H1 (cell line): ENCODE measurements at regions not wholly inside any gene's neighbourhood (a gene's known extent, or its start where the extent isn't known, plus 50 kb on each side); places are given as distances from the start of the nearest gene placed in this dataset.
A peak's percentile ranks its signal among the peaks of the same experiment; 100 is the strongest.

Experiments used
- CTCF ChIA-PET: fragments of 300-600 bp; sonication (Branson Sonifier 250); formaldehyde crosslinking; loops from one replicate; lab custom pipeline; 2021; ENCODE audit not compliant: partially characterized antibody; lab: Charles Lee
- POLR2A ChIA-PET: fragments of 300-600 bp; sonication (Branson Sonifier 250); formaldehyde crosslinking; loops from one replicate; lab custom pipeline; 2021; ENCODE audit warnings: inconsistent platforms; ENCODE audit not compliant: partially characterized antibody; lab: Charles Lee
- DNase-seq, 2 experiments: peaks; one replicate each; pipeline versions ENCODE4 v3.0.0 to v3.0.0-alpha.2; 2010 to 2022; ENCODE audit warnings: low spot score in 2 of 2, low read depth in 1 of 2, mixed read lengths in 1 of 2
- FAIRE-seq: peaks from 2 replicates; lab custom pipeline; 2011; peaks lifted over from hg19 to GRCh38; lab: Jason Lieb, UNC
- H2AFZ ChIP-seq: 2 replicates; pipeline ENCODE4 v1.8.1; 2012; ENCODE audit warnings: low read length, inconsistent platforms
- H2AK5ac ChIP-seq: 2 replicates; pipeline ENCODE4 v1.6.1; 2013; ENCODE audit warnings: low read depth, low read length
- H2BK120ac ChIP-seq: replicated peaks from 2 replicates; pipeline ENCODE3; 2013; ENCODE audit warnings: low read depth, low read length, inconsistent platforms
- H2BK12ac ChIP-seq: 2 replicates; pipeline ENCODE4 v1.6.1; 2013; ENCODE audit warnings: low read depth, low read length
- H2BK15ac ChIP-seq: 2 replicates; pipeline ENCODE4 v1.6.1; 2013; ENCODE audit warnings: low read length
- H2BK20ac ChIP-seq: 2 replicates; pipeline ENCODE4 v1.6.1; 2013; ENCODE audit warnings: low read length
- H2BK5ac ChIP-seq: 2 replicates; pipeline ENCODE4 v1.6.1; 2013; ENCODE audit warnings: low read depth, low read length
- H3K14ac ChIP-seq: 2 replicates; pipeline ENCODE4 v1.6.1; 2013; ENCODE audit warnings: inconsistent platforms; ENCODE audit not compliant: insufficient read length
- H3K18ac ChIP-seq: 2 replicates; pipeline ENCODE4 v1.6.1; 2013; ENCODE audit warnings: low read length; ENCODE audit errors: extremely low read depth
- H3K23ac ChIP-seq: 2 replicates; pipeline ENCODE4 v1.6.1; 2013; ENCODE audit warnings: inconsistent platforms; ENCODE audit not compliant: insufficient read length
- H3K23me2 ChIP-seq: 2 replicates; pipeline ENCODE4 v1.6.1; 2013; ENCODE audit warnings: low read depth, low read length
- H3K27ac ChIP-seq: 2 replicates; pipeline ENCODE4 v1.6.1; 2011; ENCODE audit warnings: low read depth, low read length, inconsistent platforms
- H3K27me3 ChIP-seq, 4 experiments: replicated peaks in 1 of 4; 1 replicate in 1 of 4; 2 replicates in 3 of 4; pipeline versions ENCODE4 v1.6.1 to v1.8.1; 2011 to 2013; ENCODE audit warnings: low read length in 3 of 4, mild to moderate bottlenecking in 3 of 4, inconsistent platforms in 2 of 4, mixed read lengths in 2 of 4, moderate library complexity in 1 of 4; ENCODE audit not compliant: control insufficient read depth in 3 of 4, insufficient read depth in 3 of 4; ENCODE audit errors: extremely low read depth in 1 of 4
- H3K36me3 ChIP-seq, 4 experiments: 2 replicates each; pipeline versions ENCODE4 v1.6.1 to v1.8.1; 2011 to 2013; ENCODE audit warnings: mild to moderate bottlenecking in 4 of 4, low read length in 3 of 4, moderate library complexity in 2 of 4, control low read depth in 1 of 4, inconsistent platforms in 1 of 4; ENCODE audit not compliant: insufficient read depth in 4 of 4, control insufficient read depth in 2 of 4
- H3K4ac ChIP-seq: replicated peaks from 2 replicates; pipeline ENCODE3; 2013; ENCODE audit warnings: low read length, low read depth, mixed read lengths, inconsistent platforms; ENCODE audit not compliant: insufficient read length
- H3K4me1 ChIP-seq, 4 experiments: replicated peaks in 1 of 4; 1 replicate in 1 of 4; 2 replicates in 3 of 4; pipeline versions ENCODE4 v1.6.1 to v1.8.1; 2011 to 2013; ENCODE audit warnings: low read length in 3 of 4, inconsistent platforms in 2 of 4, mixed read lengths in 1 of 4; ENCODE audit not compliant: insufficient read depth in 4 of 4, control insufficient read depth in 3 of 4
- H3K4me2 ChIP-seq, 2 experiments: 2 replicates each; pipeline versions ENCODE4 v1.6.1 to v1.8.1; 2011 to 2013; ENCODE audit warnings: low read depth in 2 of 2, low read length in 2 of 2, control low read depth in 1 of 2, inconsistent platforms in 1 of 2, mild to moderate bottlenecking in 1 of 2; ENCODE audit not compliant: insufficient read depth in 1 of 2
- H3K4me3 ChIP-seq, 4 experiments: fragments of 200-600, 300-600 bp in 1 of 4; sonication (generic), shearing (Covaris generic), sonication (Bioruptor Twin) in 1 of 4; 2 replicates each; pipeline versions ENCODE4 v1.5.1 to v1.8.1; 2011 to 2016; ENCODE audit warnings: low read length in 4 of 4, low read depth in 3 of 4, control low read depth in 2 of 4, inconsistent platforms in 2 of 4, mild to moderate bottlenecking in 2 of 4, mixed read lengths in 1 of 4, moderate library complexity in 1 of 4; ENCODE audit not compliant: insufficient read depth in 2 of 4; ENCODE audit errors: extremely low read depth in 1 of 4
- H3K56ac ChIP-seq: replicated peaks from 2 replicates; pipeline ENCODE3; 2013; ENCODE audit warnings: low read depth, mild to moderate bottlenecking, mixed read lengths, low read length, inconsistent platforms; ENCODE audit not compliant: insufficient read length
- H3K79me1 ChIP-seq: 2 replicates; pipeline ENCODE4 v1.6.1; 2013; ENCODE audit warnings: low read depth, low read length, control low read depth
- H3K79me2 ChIP-seq, 2 experiments: 2 replicates each; pipeline versions ENCODE4 v1.6.1 to v1.8.1; 2012 to 2013; ENCODE audit warnings: low read length in 2 of 2, mild to moderate bottlenecking in 2 of 2, inconsistent platforms in 1 of 2; ENCODE audit not compliant: insufficient read depth in 2 of 2, control insufficient read depth in 1 of 2
- H3K9ac ChIP-seq, 4 experiments: replicated peaks in 1 of 4; 1 replicate in 1 of 4; 2 replicates in 3 of 4; pipeline versions ENCODE4 v1.6.1 to v1.8.1; 2011 to 2013; ENCODE audit warnings: low read depth in 3 of 4, low read length in 3 of 4, control low read depth in 2 of 4, mild to moderate bottlenecking in 2 of 4, moderate library complexity in 2 of 4, inconsistent platforms in 1 of 4; ENCODE audit errors: extremely low read depth in 1 of 4
- H3K9me3 ChIP-seq, 2 experiments: 2 replicates each; pipeline versions ENCODE4 v1.6.1 to v1.8.1; 2012 to 2013; ENCODE audit warnings: mild to moderate bottlenecking in 2 of 2, moderate library complexity in 2 of 2, control low read depth in 1 of 2, inconsistent platforms in 1 of 2, low read depth in 1 of 2, low read length in 1 of 2, mixed read lengths in 1 of 2; ENCODE audit not compliant: insufficient read depth in 2 of 2
- H4K20me1 ChIP-seq, 2 experiments: replicated peaks in 1 of 2; 2 replicates each; pipeline versions ENCODE3 to v1.8.1; 2011 to 2013; ENCODE audit warnings: inconsistent platforms in 2 of 2, low read length in 2 of 2, mild to moderate bottlenecking in 1 of 2; ENCODE audit not compliant: insufficient read depth in 2 of 2, control insufficient read depth in 1 of 2
- H4K5ac ChIP-seq: 2 replicates; pipeline ENCODE4 v1.6.1; 2013; ENCODE audit warnings: low read length, low read depth, mixed read lengths, inconsistent platforms; ENCODE audit not compliant: insufficient read length
- H4K8ac ChIP-seq: 2 replicates; pipeline ENCODE4 v1.8.0; 2013; ENCODE audit warnings: mild to moderate bottlenecking, moderate library complexity, low read length, inconsistent platforms; ENCODE audit not compliant: insufficient read depth; ENCODE audit errors: extremely low read depth
- H4K91ac ChIP-seq: replicated peaks from 2 replicates; pipeline ENCODE3; 2013; ENCODE audit warnings: low read length, mixed read lengths, inconsistent platforms; ENCODE audit not compliant: insufficient read length
- BACH1 ChIP-seq: IDR thresholded peaks from 2 replicates; pipeline ENCODE4 v1.6.1; 2012; ENCODE audit warnings: low read length, improper control_type of control experiment
- CHD1 ChIP-seq: IDR thresholded peaks from 2 replicates; pipeline ENCODE4 v1.6.1; 2012; ENCODE audit warnings: low read depth, low read length, improper control_type of control experiment
- CREB1 ChIP-seq: IDR thresholded peaks from 2 replicates; pipeline ENCODE4 v1.6.1; 2012; ENCODE audit warnings: inconsistent platforms
- CTBP2 ChIP-seq: IDR thresholded peaks from 2 replicates; pipeline ENCODE4 v1.7.0; 2011; ENCODE audit warnings: borderline replicate concordance, mild to moderate bottlenecking, moderate library complexity, mixed read lengths, low read length; ENCODE audit not compliant: insufficient read depth, insufficient read length
- EZH2 ChIP-seq: fragments of 200-600 bp; sonication (generic); IDR thresholded peaks from 2 replicates; pipeline ENCODE4 v1.7.1; 2012; ENCODE audit warnings: low read depth, mild to moderate bottlenecking, moderate library complexity, low read length, inconsistent platforms; ENCODE audit not compliant: severe bottlenecking
- FOSL1 ChIP-seq: IDR thresholded peaks from 2 replicates; pipeline ENCODE4 v1.6.1; 2011; ENCODE audit warnings: mild to moderate bottlenecking, low read depth, low read length, moderate library complexity; ENCODE audit not compliant: insufficient read depth
- GABPA ChIP-seq: IDR thresholded peaks from 2 replicates; pipeline ENCODE4 v1.6.1; 2011; ENCODE audit warnings: mild to moderate bottlenecking, low read length, moderate library complexity, borderline replicate concordance; ENCODE audit not compliant: insufficient read depth
- KDM1A ChIP-seq: fragments of 200-600, 300-600 bp; sonication (generic); IDR thresholded peaks from 2 replicates; pipeline ENCODE4 v1.7.1; 2016; ENCODE audit warnings: mild to moderate bottlenecking, low read length, borderline replicate concordance
- POLR2AphosphoS5 ChIP-seq: IDR thresholded peaks from 2 replicates; pipeline ENCODE4 v1.6.1; 2011; ENCODE audit warnings: low read depth, low read length
- RBBP5 ChIP-seq: IDR thresholded peaks from 2 replicates; pipeline ENCODE4 v1.7.1; 2012; ENCODE audit warnings: low read depth, mild to moderate bottlenecking, inconsistent platforms, low read length, moderate library complexity, borderline replicate concordance
- RFX5 ChIP-seq: IDR thresholded peaks from 2 replicates; pipeline ENCODE4 v1.6.1; 2011; ENCODE audit warnings: low read depth, low read length, improper control_type of control experiment, borderline replicate concordance
- SAP30 ChIP-seq: fragments of 300-600 bp; sonication (generic); IDR thresholded peaks from 2 replicates; pipeline ENCODE4 v1.7.1; 2012; ENCODE audit warnings: low read length, moderate library complexity, mild to moderate bottlenecking, inconsistent platforms; ENCODE audit not compliant: insufficient read depth, insufficient replicate concordance
- SP2 ChIP-seq: IDR thresholded peaks from 2 replicates; pipeline ENCODE4 v1.6.1; 2012; ENCODE audit warnings: mild to moderate bottlenecking, low read length, inconsistent platforms
- TAF1 ChIP-seq: IDR thresholded peaks from 2 replicates; pipeline ENCODE4 v1.6.1; 2011; ENCODE audit warnings: mild to moderate bottlenecking, low read depth, low read length
- TBP ChIP-seq: IDR thresholded peaks from 2 replicates; pipeline ENCODE4 v1.6.1; 2011; ENCODE audit warnings: low read depth, low read length, improper control_type of control experiment
- ZNF274 ChIP-seq: IDR thresholded peaks from 2 replicates; pipeline ENCODE4 v1.7.0; 2012; ENCODE audit warnings: low read length, borderline replicate concordance; ENCODE audit errors: extremely low read depth
- WGBS, 2 experiments: shearing (Covaris generic) in 1 of 2; methylation state at CpG; one replicate each; pipeline versions ENCODE4 v1.1.6 to v1.1.7; 2013 to 2015; ENCODE audit warnings: low lambda C conversion rate in 2 of 2, mixed read lengths in 2 of 2, inconsistent platforms in 1 of 2, low coverage in 1 of 2, missing lambda C conversion rate in 1 of 2; ENCODE audit not compliant: insufficient replicate concordance in 2 of 2, insufficient coverage in 1 of 2, insufficient read length in 1 of 2; ENCODE audit errors: extremely low coverage in 1 of 2, missing lambda C conversion rate in 1 of 2; 5-methylcytosine and 5-hydroxymethylcytosine counted together

DNA sequence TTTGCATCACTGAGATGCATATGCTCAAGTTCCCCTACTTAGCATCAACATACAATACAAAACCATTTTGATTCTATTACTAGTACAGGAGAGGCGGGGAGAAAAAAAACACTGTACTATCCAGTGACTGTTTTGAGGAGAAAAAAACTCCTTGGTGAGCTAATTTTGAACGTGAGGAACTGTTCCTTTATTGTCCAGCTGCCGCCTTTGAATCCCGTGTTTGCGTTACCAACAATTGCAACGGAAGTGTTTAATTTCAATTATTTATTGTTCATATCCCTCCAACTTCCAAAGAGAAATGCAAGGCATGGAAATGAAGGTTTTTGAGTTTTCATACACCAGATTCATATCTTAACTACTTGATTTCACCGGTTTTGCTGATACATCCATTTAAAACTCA, 66.4 kb upstream of the ARHGAP21 start:
- Histone ChIP-seq H3K27me3 (no peaks in the 10 kb centered on the region), H2BK5ac (no peak overlapping the region), H3K9me3 (no peaks in the 10 kb centered on the region), H2BK120ac (no peak overlapping the region), H3K23me2 (no peaks in the 10 kb centered on the region), H2AK5ac (no peak overlapping the region), H3K23ac (no peak overlapping the region), H3K27ac (no peak overlapping the region), H3K4me2 (no peak overlapping the region), H4K20me1 (no peaks in the 10 kb centered on the region), H3K18ac (no peak overlapping the region), H2BK15ac (no peak overlapping the region), H3K4ac (no peak overlapping the region), H2AFZ (peak overlapping the region; percentile 79; the same call in 1 of the 2 replicates), H4K8ac (no peak overlapping the region), H3K9ac (no peak overlapping the region), H3K4me3 (no peak overlapping the region), H3K4me1 (no peaks in the 10 kb centered on the region), H2BK12ac (no peak overlapping the region), H3K36me3 (no peaks in the 10 kb centered on the region), H4K91ac (no peak overlapping the region), H3K79me2 (no peaks in the 10 kb centered on the region), H4K5ac (no peak overlapping the region), H3K79me1 (no peaks in the 10 kb centered on the region), H3K56ac (no peak overlapping the region), H3K14ac (no peak overlapping the region), H2BK20ac (no peak overlapping the region)
- no peak for FAIRE-seq
- ChIA-PET CTCF (interaction anchor here (0.6 to 0.7 kb wide), 2 partner anchors 20 to 153 kb away, joined by 3 read pairs; no protein-coding TSS in a partner anchor), POLR2A (no interaction called here)
- DNase-seq: no peak
- WGBS, 2 experiments: 86% methylated on average over 7 of the region's 7 CpGs; no CpG with 5 or more reads in 1 of the 2 experiments
- TF ChIP-seq FOSL1: no peak
- no peak for TF ChIP-seq GABPA
- TF ChIP-seq EZH2: no peak
- no peak for TF ChIP-seq KDM1A
- TF ChIP-seq CHD1: no peak
- no peak for TF ChIP-seq CTBP2
- no peak for TF ChIP-seq TBP
- no peak for TF ChIP-seq BACH1
- TF ChIP-seq POLR2AphosphoS5: no peak
- TF ChIP-seq RFX5: no peak
- TF ChIP-seq RBBP5: no peak
- TF ChIP-seq SP2: no peak
- TF ChIP-seq CREB1: no peak
- no peak for TF ChIP-seq ZNF274
- no peak for TF ChIP-seq TAF1
- no peak for TF ChIP-seq SAP30
